ENCODE measurements at regions not wholly inside any gene's neighbourhood (a gene's known extent, or its start where the extent isn't known, plus 50 kb on each side); places are given as distances from the start of the nearest gene placed in this dataset.

DNA sequence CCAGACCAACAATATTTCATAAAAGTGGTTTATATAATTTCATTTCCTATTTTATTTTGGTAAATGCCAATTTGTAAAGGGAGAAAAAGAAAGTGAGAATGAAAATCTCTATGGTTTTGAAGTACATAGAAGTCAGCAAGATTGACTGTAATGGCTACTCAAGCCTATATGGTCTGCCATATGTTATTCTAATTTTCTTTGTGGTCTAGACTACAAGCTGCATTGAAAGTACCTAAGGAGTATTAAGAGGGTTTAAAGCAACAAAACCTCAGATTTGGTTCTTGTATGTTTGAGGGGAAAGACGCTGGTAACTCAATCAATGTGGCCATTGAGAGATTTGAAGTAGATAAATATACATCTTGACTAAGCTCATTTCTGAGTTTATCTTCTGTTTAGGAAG, 193.5 kb upstream of the EYA4 start:
- no peaks in the 10 kb centered on the region for H3K27me3 ChIP-seq (replicated peaks in 1 of 7)
- no peaks in the 10 kb centered on the region for H3K9me3 ChIP-seq
- 76 to 94% (median 83%) methylated on average over 1 of the region's 1 CpG for WGBS, 5 donors
- no peaks in the 10 kb centered on the region for H3K4me1 ChIP-seq
- H3K27ac ChIP-seq, result no peak overlapping the region
- no peak for DNase-seq
- H3K4me3 ChIP-seq, result no peak overlapping the region
- intact Hi-C loops (cut with DNase I; ENCODE audit: low total_unique reads), result no loop called here
- H3K36me3 ChIP-seq, result no peaks in the 10 kb centered on the region
- TF ChIP-seq POLR2AphosphoS5 (IDR thresholded peaks at IDR 0.05), result no peak
- no peak for TF ChIP-seq CTCF (IDR thresholded peaks at IDR 0.05 in 8 of 11, conservative IDR thresholded peaks at IDR 0.05 in 3 of 11)
- no peak for TF ChIP-seq POLR2A (IDR thresholded peaks at IDR 0.05)

DNA sequence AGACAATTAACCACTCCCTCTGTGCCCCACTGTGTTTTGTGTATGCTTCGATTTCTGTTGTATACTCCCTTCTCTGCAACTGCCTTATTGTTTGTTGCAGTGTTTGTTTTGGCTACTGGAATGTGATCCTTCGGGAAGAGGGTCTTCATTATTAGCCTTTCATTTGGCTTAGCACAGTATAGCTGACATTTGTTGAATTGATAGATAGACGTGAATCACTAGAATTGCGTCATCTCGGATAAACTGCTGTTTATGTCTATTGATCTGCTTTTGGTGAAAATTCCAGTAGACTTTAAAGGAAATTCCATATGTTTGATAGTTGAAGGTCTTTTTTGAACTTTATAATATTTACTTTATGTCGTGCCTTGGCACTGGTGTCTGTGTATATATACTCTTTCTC, 189.9 kb upstream of the EYA4 start:
- 79 to 88% (median 83%) methylated on average over 6 of the region's 6 CpGs for WGBS, 5 donors
- Histone ChIP-seq H3K36me3 (no peaks in the 10 kb centered on the region), H3K27ac (no peak overlapping the region), H3K4me3 (no peak overlapping the region), H3K4me1 (no peaks in the 10 kb centered on the region), H3K27me3 (replicated peaks in 1 of 7) (no peaks in the 10 kb centered on the region), H3K9me3 (no peaks in the 10 kb centered on the region)
- intact Hi-C loops (cut with DNase I; ENCODE audit: low total_unique reads), result no loop called here
- no peak for DNase-seq
- no peak for TF ChIP-seq POLR2AphosphoS5 (IDR thresholded peaks at IDR 0.05)

DNA sequence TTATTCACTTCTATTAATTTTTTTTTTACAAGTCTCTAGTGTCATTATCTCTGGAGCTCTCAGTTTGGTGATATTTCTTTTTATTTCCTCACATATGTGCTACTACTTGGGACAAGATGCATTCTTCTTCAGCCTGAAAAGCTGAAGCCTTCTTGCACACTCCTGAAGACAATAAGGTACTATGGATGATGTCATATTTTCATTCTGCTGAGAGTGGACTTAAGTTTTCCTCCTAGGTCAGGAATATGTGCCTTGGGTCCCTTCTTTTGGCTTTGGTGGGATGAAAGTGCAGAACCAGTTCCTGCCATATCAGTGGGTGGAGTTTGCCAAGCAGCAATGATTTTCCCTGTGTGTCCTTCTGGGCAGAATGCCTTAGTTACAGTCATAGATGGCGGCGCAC, 188.7 kb upstream of the EYA4 start:
- 92 to 100% (median 98%) methylated on average over 2 of the region's 2 CpGs for WGBS, 5 donors
- H3K36me3 ChIP-seq, result no peaks in the 10 kb centered on the region
- no peak overlapping the region for H3K4me3 ChIP-seq
- intact Hi-C loops (cut with DNase I; ENCODE audit: low total_unique reads), result no loop called here
- no peak for TF ChIP-seq POLR2AphosphoS5 (IDR thresholded peaks at IDR 0.05)
- no peak for TF ChIP-seq POLR2A (IDR thresholded peaks at IDR 0.05)
- TF ChIP-seq CTCF (IDR thresholded peaks at IDR 0.05 in 8 of 11, conservative IDR thresholded peaks at IDR 0.05 in 3 of 11), result no peak
- H3K4me1 ChIP-seq, result no peaks in the 10 kb centered on the region
- DNase-seq, result no peak
- H3K9me3 ChIP-seq, result no peaks in the 10 kb centered on the region
- H3K27me3 ChIP-seq (replicated peaks in 1 of 7), result no peaks in the 10 kb centered on the region
- no peak overlapping the region for H3K27ac ChIP-seq

- H3K9me3 ChIP-seq, result no peaks in the 10 kb centered on the region
- no peaks in the 10 kb centered on the region for H3K27me3 ChIP-seq (replicated peaks in 1 of 7)
- DNase-seq, result no peak
- intact Hi-C loops (cut with DNase I; ENCODE audit: low total_unique reads), result no loop called here
- no peak overlapping the region for H3K27ac ChIP-seq
- H3K36me3 ChIP-seq, result no peaks in the 10 kb centered on the region
- WGBS, 5 donors, result 78 to 90% (median 86%) methylated on average over 5 of the region's 5 CpGs
- no peak for TF ChIP-seq POLR2AphosphoS5 (IDR thresholded peaks at IDR 0.05)
- TF ChIP-seq POLR2A (IDR thresholded peaks at IDR 0.05), result no peak
- no peak for TF ChIP-seq CTCF (IDR thresholded peaks at IDR 0.05 in 8 of 11, conservative IDR thresholded peaks at IDR 0.05 in 3 of 11)
- H3K4me3 ChIP-seq, result no peak overlapping the region
- no peaks in the 10 kb centered on the region for H3K4me1 ChIP-seq
Observed at GRCh38 chr6:133055441-133055966, 185.7 kb upstream of the EYA4 start.

GRCh38 chr6:133057352-133057751, 183.8 kb upstream of the EYA4 start:
- no peak overlapping the region for H3K4me3 ChIP-seq
- no peaks in the 10 kb centered on the region for H3K36me3 ChIP-seq
- WGBS, 5 donors, result 90 to 95% (median 94%) methylated on average over 2 of the region's 2 CpGs

More at GRCh38 chr6:133057352-133057751, 183.8 kb upstream of the EYA4 start:
- no peaks in the 10 kb centered on the region for H3K27me3 ChIP-seq (replicated peaks in 1 of 7)
- H3K4me1 ChIP-seq, result no peaks in the 10 kb centered on the region
- DNase-seq, result no peak
- intact Hi-C loops (cut with DNase I; ENCODE audit: low total_unique reads), result no loop called here
- H3K9me3 ChIP-seq, result no peaks in the 10 kb centered on the region
- TF ChIP-seq CTCF (IDR thresholded peaks at IDR 0.05 in 8 of 11, conservative IDR thresholded peaks at IDR 0.05 in 3 of 11) (no peak), POLR2A (IDR thresholded peaks at IDR 0.05) (no peak), POLR2AphosphoS5 (IDR thresholded peaks at IDR 0.05) (no peak)
- no peak overlapping the region for H3K27ac ChIP-seq

All from spleen (tissue), 11 donors.